GM19023 (cell line): ENCODE measurements at regions not wholly inside any gene's neighbourhood (a gene's known extent, or its start where the extent isn't known, plus 50 kb on each side); places are given as distances from the start of the nearest gene placed in this dataset.
A peak's percentile ranks its signal among the peaks of the same experiment; 100 is the strongest.
"Not testable (repeated sequence)": the region's sequence is repeated elsewhere in the genome, so short reads cannot be mapped to it uniquely, and the experiment has no call there.

ENCODE experiments used
- ATAC-seq: cut with Tn5 transposase; IDR thresholded peaks from one replicate; pipeline ENCODE4 v1.9.1; 2021; ENCODE audit warnings: mild to moderate bottlenecking, moderate library complexity; ENCODE audit not compliant: unreplicated experiment

- no peak for ATAC-seq
These were observed 268.1 kb upstream of the PLPP4 start for GRCh38 chr10:120188950-120189349.

- no peak for ATAC-seq
These were observed 260.9 kb upstream of the PLPP4 start for GRCh38 chr10:120195984-120196712.

- ATAC-seq, result no peak
These were observed 252.2 kb upstream of the PLPP4 start for GRCh38 chr10:120204877-120205276.

GRCh38 chr10:120205368-120206018 lies 251.5 kb upstream of the PLPP4 start:
- no peak for ATAC-seq

- ATAC-seq, result no peak
These were observed 248.5 kb upstream of the PLPP4 start for GRCh38 chr10:120208488-120208887.

GRCh38 chr10:120209124-120209762 lies 247.8 kb upstream of the PLPP4 start:
- ATAC-seq, result no peak

- no peak for ATAC-seq
These were observed 244.8 kb upstream of the PLPP4 start for GRCh38 chr10:120212275-120212674.

GRCh38 chr10:120213283-120213682 lies 243.7 kb upstream of the PLPP4 start:
- ATAC-seq, result not testable (repeated sequence)

GRCh38 chr10:120217736-120218135 lies 239.3 kb upstream of the PLPP4 start:
- ATAC-seq, result no peak

GRCh38 chr10:120221873-120222485 lies 235.0 kb upstream of the PLPP4 start:
- no peak for ATAC-seq

- ATAC-seq, result no peak
These were observed 227.4 kb upstream of the PLPP4 start for GRCh38 chr10:120229641-120230040.

GRCh38 chr10:120239695-120240094 lies 217.3 kb upstream of the PLPP4 start:
- ATAC-seq, result not testable (repeated sequence)

- no peak for ATAC-seq
These were observed 205.1 kb upstream of the PLPP4 start for GRCh38 chr10:120251821-120252442.

GRCh38 chr10:120253131-120253530 lies 203.9 kb upstream of the PLPP4 start:
- no peak for ATAC-seq

GRCh38 chr10:120260456-120260855 lies 196.6 kb upstream of the PLPP4 start:
- ATAC-seq, result no peak

GRCh38 chr10:120262857-120263547 lies 194.0 kb upstream of the PLPP4 start:
- peak; percentile 70 for ATAC-seq

- no peak for ATAC-seq
These were observed 191.0 kb upstream of the PLPP4 start for GRCh38 chr10:120266022-120266421.

GRCh38 chr10:120270906-120271305 lies 186.1 kb upstream of the PLPP4 start:
- ATAC-seq, result no peak

- no peak for ATAC-seq
These were observed 185.3 kb upstream of the PLPP4 start for GRCh38 chr10:120271696-120272095.

- ATAC-seq, result no peak
These were observed 184.7 kb upstream of the PLPP4 start for GRCh38 chr10:120272350-120272749.

GRCh38 chr10:120278069-120278468 lies 179.0 kb upstream of the PLPP4 start:
- no peak for ATAC-seq
